K562 (cell line): ENCODE measurements at regions not wholly inside any gene's neighbourhood (a gene's known extent, or its start where the extent isn't known, plus 50 kb on each side); places are given as distances from the start of the nearest gene placed in this dataset.

Experiments used
- ATAC-seq: fragments of 200-7000 bp; cut with Tn5 transposase; 3 replicates; pipeline ENCODE4 v1.9.1; 2020; ENCODE audit warnings: moderate library complexity
- BruUV-seq: library from RNA; stranded (reverse); fragments of 400-500 nt; replicated peaks from 2 replicates; lab custom pipeline; 2021; lab: Mats Ljungman, UMichigan
- CTCF ChIA-PET: fragments of 300-600 bp; formaldehyde crosslinking; extraction: SDS; loops from one replicate; lab custom pipeline; 2021; ENCODE audit warnings: low intra/inter-chr PET ratio; lab: Yijun Ruan, JAX
- POLR2A ChIA-PET: fragments of 300-600, 350-650 bp; sonication (Branson Sonifier 250); formaldehyde crosslinking; extraction: SDS; loops from one replicate; lab custom pipeline; 2021; ENCODE audit warnings: antibody characterized with exemption, inconsistent platforms; lab: Yijun Ruan, JAX
- DNase-seq, 4 experiments: peaks; one replicate each; pipeline versions ENCODE4 v3.0.0 to v3.0.0-alpha.2; 2011 to 2018; ENCODE audit warnings: low spot score in 3 of 4, mixed read lengths in 3 of 4; ENCODE audit errors: extremely low read depth in 1 of 4
- FAIRE-seq: peaks from 2 replicates; lab custom pipeline; 2011; peaks lifted over from hg19 to GRCh38; lab: Jason Lieb, UNC
- H2AFZ ChIP-seq: 2 replicates; pipeline ENCODE4 v1.6.0; 2011; ENCODE audit warnings: low read depth, low read length, control low read depth, inconsistent platforms
- H3K27ac ChIP-seq: fragments of 200-600 bp; 3 replicates; pipeline ENCODE4 v1.8.0; 2011; ENCODE audit warnings: low read depth, mild to moderate bottlenecking, control low read depth, inconsistent platforms, low read length, moderate library complexity, mixed read lengths; ENCODE audit errors: extremely low read depth
- H3K27me3 ChIP-seq, 2 experiments: fragments of 300-600 bp in 1 of 2; 2 replicates in 1 of 2; 3 replicates in 1 of 2; pipeline versions ENCODE4 v1.6.0 to v1.8.0; 2011; ENCODE audit warnings: inconsistent platforms in 2 of 2, low read length in 2 of 2, mild to moderate bottlenecking in 1 of 2, mixed read lengths in 1 of 2, moderate library complexity in 1 of 2; ENCODE audit not compliant: control insufficient read depth in 2 of 2, insufficient read depth in 2 of 2
- H3K36me3 ChIP-seq: fragments of 300-600 bp; 3 replicates; pipeline ENCODE4 v1.8.0; 2011; ENCODE audit warnings: mild to moderate bottlenecking, low read length, inconsistent platforms; ENCODE audit not compliant: control insufficient read depth, insufficient read depth
- H3K4me1 ChIP-seq, 2 experiments: fragments of 200-600 bp in 1 of 2; replicated peaks in 1 of 2; 2 replicates in 1 of 2; 3 replicates in 1 of 2; pipeline versions ENCODE4 v1.5.1 to v1.8.0; 2011; ENCODE audit warnings: inconsistent platforms in 2 of 2, low read length in 2 of 2, mild to moderate bottlenecking in 1 of 2, mixed read lengths in 1 of 2, moderate library complexity in 1 of 2; ENCODE audit not compliant: control insufficient read depth in 2 of 2, insufficient read depth in 2 of 2
- H3K4me2 ChIP-seq: 2 replicates; pipeline ENCODE4 v1.6.1; 2011; ENCODE audit warnings: low read length, control low read depth, inconsistent platforms, mixed read lengths; ENCODE audit not compliant: insufficient read depth
- H3K4me3 ChIP-seq: fragments of 200-600 bp; sonication (generic), shearing (Covaris generic); 2 replicates; pipeline ENCODE4 v1.5.1; 2016; ENCODE audit warnings: control low read depth, inconsistent platforms
- H3K79me2 ChIP-seq: fragments of 200-600 bp; 3 replicates; pipeline ENCODE4 v1.8.0; 2011; ENCODE audit warnings: low read length, inconsistent platforms; ENCODE audit not compliant: control insufficient read depth, insufficient read depth
- H3K9ac ChIP-seq, 2 experiments: 2 replicates each; pipeline versions ENCODE4 v1.6.0 to v1.6.1; 2011; ENCODE audit warnings: low read depth in 2 of 2, low read length in 2 of 2, control low read depth in 1 of 2, inconsistent platforms in 1 of 2, mild to moderate bottlenecking in 1 of 2, mixed read lengths in 1 of 2; ENCODE audit not compliant: insufficient read depth in 1 of 2
- H3K9me1 ChIP-seq: one replicate; pipeline ENCODE4 v1.6.0; 2011; ENCODE audit warnings: inconsistent platforms, mild to moderate bottlenecking, low read length, moderate library complexity; ENCODE audit not compliant: control insufficient read depth, insufficient read depth
- H3K9me3 ChIP-seq: replicated peaks from 2 replicates; pipeline ENCODE4 v1.5.1; 2011; ENCODE audit warnings: low read depth, low read length, inconsistent platforms; ENCODE audit not compliant: control insufficient read depth, insufficient read depth
- H4K20me1 ChIP-seq: replicated peaks from 2 replicates; pipeline ENCODE4 v1.6.1; 2011; ENCODE audit warnings: low read length, inconsistent platforms, mixed read lengths; ENCODE audit not compliant: control insufficient read depth, insufficient read depth
- CCNT2 ChIP-seq: IDR thresholded peaks from 2 replicates; pipeline ENCODE4 v1.6.1; 2011; ENCODE audit warnings: borderline replicate concordance, low read depth, mild to moderate bottlenecking, moderate library complexity, mixed read lengths, low read length; ENCODE audit not compliant: insufficient read length; ENCODE audit errors: extremely low read depth
- HNRNPUL1 ChIP-seq: fragments of 200-400 bp; formaldehyde crosslinking; IDR thresholded peaks from 2 replicates; pipeline ENCODE4 v1.6.1; 2017; ENCODE audit warnings: low read length
- NEUROD1 ChIP-seq: fragments of 150-350 bp; IDR thresholded peaks from 2 replicates; pipeline ENCODE4 v1.6.1; 2014; ENCODE audit warnings: borderline replicate concordance, low read length, low read depth; ENCODE audit not compliant: partially characterized antibody
- POLR2A ChIP-seq: fragments of 450-650 bp; conservative IDR thresholded peaks from 2 replicates; pipeline ENCODE4 v1.6.1; 2016
- TAF9B ChIP-seq: fragments of 450-650 bp; IDR thresholded peaks from 2 replicates; pipeline ENCODE4 v1.6.1; 2018; ENCODE audit warnings: mild to moderate bottlenecking; ENCODE audit not compliant: partially characterized antibody
- TBP ChIP-seq: optimal IDR thresholded peaks from 2 replicates; pipeline ENCODE3; 2011; ENCODE audit warnings: low read depth, low read length, improper control_type of control experiment
- TSC22D4 ChIP-seq: fragments of 450-650 bp; IDR thresholded peaks from 2 replicates; pipeline ENCODE4 v1.6.1; 2016; ENCODE audit warnings: missing genetic modification characterization, missing biosample characterization, control low read depth
- ZNF121 ChIP-seq: sonication (generic); formaldehyde crosslinking; conservative IDR thresholded peaks from 2 replicates; pipeline ENCODE4 v1.8.0; 2022; ENCODE audit warnings: missing genetic modification reagents
- ZNF232 ChIP-seq: sonication (generic); formaldehyde crosslinking; IDR thresholded peaks from 2 replicates; pipeline ENCODE4 v1.8.0; 2022; ENCODE audit warnings: mild to moderate bottlenecking, missing genetic modification reagents
- ZNF253 ChIP-seq: fragments of 250-450 bp; sonication (Bioruptor Pico); conservative IDR thresholded peaks from 2 replicates; pipeline ENCODE4 v1.6.1; 2021; ENCODE audit warnings: mild to moderate bottlenecking
- ZNF263 ChIP-seq: sonication (generic); formaldehyde crosslinking; IDR thresholded peaks from 2 replicates; pipeline ENCODE4 v1.8.0; 2022; ENCODE audit warnings: mild to moderate bottlenecking, missing genetic modification reagents, borderline replicate concordance
- ZSCAN29 ChIP-seq: fragments of 450-650 bp; IDR thresholded peaks from 2 replicates; pipeline ENCODE4 v1.6.1; 2017
- WGBS: fragments of 100-300 bp; shearing (Covaris generic); methylation state at CpG from one replicate; pipeline ENCODE4 v1.1.6; 2016; ENCODE audit warnings: low coverage, mixed read lengths; ENCODE audit not compliant: insufficient coverage; ENCODE audit errors: missing lambda C conversion rate; 5-methylcytosine and 5-hydroxymethylcytosine counted together
- in situ Hi-C: fragments of 300-500 bp; cut with MboI; formaldehyde crosslinking; loops from 4 replicates; pipeline ENCODE4 v1.15.0; 2018; ENCODE audit warnings: inconsistent platforms, mixed read lengths
- intact Hi-C: fragments of 100-400 bp; cut with micrococcal nuclease; formaldehyde crosslinking; loops from 2 replicates; pipeline ENCODE4 v1.14.2; 2022
- TF ChIP-seq, protein P1 (sequence below): sonication (generic); formaldehyde crosslinking; IDR thresholded peaks from 2 replicates; pipeline ENCODE4 v1.8.0; 2022; ENCODE audit warnings: missing genetic modification reagents, mild to moderate bottlenecking, moderate library complexity, borderline replicate concordance
- TF ChIP-seq, protein P2 (sequence below): fragments of 450-650 bp; formaldehyde crosslinking; IDR thresholded peaks from 2 replicates; pipeline ENCODE4 v1.4.0; 2020; ENCODE audit warnings: mild to moderate bottlenecking, moderate library complexity
- TF ChIP-seq, protein P3 (sequence below): sonication (generic); formaldehyde crosslinking; IDR thresholded peaks from 2 replicates; pipeline ENCODE4 v1.8.0; 2022; ENCODE audit warnings: mild to moderate bottlenecking, missing genetic modification reagents

GRCh38 chr10:3475367-3475766, 302.8 kb upstream of the PITRM1 start:
- intact Hi-C loops, result no loop called here
- Histone ChIP-seq H3K4me2 (no peak overlapping the region), H3K36me3 (no peaks in the 10 kb centered on the region), H3K9ac (no peak overlapping the region), H3K79me2 (no peaks in the 10 kb centered on the region), H3K9me1 (no peaks in the 10 kb centered on the region), H2AFZ (no peak overlapping the region), H3K4me3 (no peak overlapping the region), H3K4me1 (no peaks in the 10 kb centered on the region), H3K27me3 (peaks cover 1 to 26% of the 10 kb centered on the region in 2 experiments; a peak in 4 of 5 replicates), H3K27ac (no peak overlapping the region), H4K20me1 (peaks cover 13% of the 10 kb centered on the region), H3K9me3 (no peaks in the 10 kb centered on the region)
- POLR2A ChIA-PET, result no interaction called here
- FAIRE-seq (no peak), DNase-seq (no peak), ATAC-seq (no peak)
- no TSS peak for BruUV-seq
- CTCF ChIA-PET, result no interaction called here
- in situ Hi-C loops, result no loop called here
- TF ChIP-seq ZNF232 (CRISPR knock-in tag), result no peak
- TF ChIP-seq, protein P1, sequence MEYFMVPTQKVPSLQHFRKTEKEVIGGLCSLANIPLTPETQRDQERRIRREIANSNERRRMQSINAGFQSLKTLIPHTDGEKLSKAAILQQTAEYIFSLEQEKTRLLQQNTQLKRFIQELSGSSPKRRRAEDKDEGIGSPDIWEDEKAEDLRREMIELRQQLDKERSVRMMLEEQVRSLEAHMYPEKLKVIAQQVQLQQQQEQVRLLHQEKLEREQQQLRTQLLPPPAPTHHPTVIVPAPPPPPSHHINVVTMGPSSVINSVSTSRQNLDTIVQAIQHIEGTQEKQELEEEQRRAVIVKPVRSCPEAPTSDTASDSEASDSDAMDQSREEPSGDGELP, result no peak
- TF ChIP-seq TSC22D4 (tag), result no peak
- TF ChIP-seq, protein P2, sequence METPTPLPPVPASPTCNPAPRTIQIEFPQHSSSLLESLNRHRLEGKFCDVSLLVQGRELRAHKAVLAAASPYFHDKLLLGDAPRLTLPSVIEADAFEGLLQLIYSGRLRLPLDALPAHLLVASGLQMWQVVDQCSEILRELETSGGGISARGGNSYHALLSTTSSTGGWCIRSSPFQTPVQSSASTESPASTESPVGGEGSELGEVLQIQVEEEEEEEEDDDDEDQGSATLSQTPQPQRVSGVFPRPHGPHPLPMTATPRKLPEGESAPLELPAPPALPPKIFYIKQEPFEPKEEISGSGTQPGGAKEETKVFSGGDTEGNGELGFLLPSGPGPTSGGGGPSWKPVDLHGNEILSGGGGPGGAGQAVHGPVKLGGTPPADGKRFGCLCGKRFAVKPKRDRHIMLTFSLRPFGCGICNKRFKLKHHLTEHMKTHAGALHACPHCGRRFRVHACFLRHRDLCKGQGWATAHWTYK, result no peak
- no peak for TF ChIP-seq TBP
- TF ChIP-seq, protein P3, sequence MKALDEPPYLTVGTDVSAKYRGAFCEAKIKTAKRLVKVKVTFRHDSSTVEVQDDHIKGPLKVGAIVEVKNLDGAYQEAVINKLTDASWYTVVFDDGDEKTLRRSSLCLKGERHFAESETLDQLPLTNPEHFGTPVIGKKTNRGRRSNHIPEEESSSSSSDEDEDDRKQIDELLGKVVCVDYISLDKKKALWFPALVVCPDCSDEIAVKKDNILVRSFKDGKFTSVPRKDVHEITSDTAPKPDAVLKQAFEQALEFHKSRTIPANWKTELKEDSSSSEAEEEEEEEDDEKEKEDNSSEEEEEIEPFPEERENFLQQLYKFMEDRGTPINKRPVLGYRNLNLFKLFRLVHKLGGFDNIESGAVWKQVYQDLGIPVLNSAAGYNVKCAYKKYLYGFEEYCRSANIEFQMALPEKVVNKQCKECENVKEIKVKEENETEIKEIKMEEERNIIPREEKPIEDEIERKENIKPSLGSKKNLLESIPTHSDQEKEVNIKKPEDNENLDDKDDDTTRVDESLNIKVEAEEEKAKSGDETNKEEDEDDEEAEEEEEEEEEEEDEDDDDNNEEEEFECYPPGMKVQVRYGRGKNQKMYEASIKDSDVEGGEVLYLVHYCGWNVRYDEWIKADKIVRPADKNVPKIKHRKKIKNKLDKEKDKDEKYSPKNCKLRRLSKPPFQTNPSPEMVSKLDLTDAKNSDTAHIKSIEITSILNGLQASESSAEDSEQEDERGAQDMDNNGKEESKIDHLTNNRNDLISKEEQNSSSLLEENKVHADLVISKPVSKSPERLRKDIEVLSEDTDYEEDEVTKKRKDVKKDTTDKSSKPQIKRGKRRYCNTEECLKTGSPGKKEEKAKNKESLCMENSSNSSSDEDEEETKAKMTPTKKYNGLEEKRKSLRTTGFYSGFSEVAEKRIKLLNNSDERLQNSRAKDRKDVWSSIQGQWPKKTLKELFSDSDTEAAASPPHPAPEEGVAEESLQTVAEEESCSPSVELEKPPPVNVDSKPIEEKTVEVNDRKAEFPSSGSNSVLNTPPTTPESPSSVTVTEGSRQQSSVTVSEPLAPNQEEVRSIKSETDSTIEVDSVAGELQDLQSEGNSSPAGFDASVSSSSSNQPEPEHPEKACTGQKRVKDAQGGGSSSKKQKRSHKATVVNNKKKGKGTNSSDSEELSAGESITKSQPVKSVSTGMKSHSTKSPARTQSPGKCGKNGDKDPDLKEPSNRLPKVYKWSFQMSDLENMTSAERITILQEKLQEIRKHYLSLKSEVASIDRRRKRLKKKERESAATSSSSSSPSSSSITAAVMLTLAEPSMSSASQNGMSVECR (CRISPR knock-in tag), result no peak
- no peak for TF ChIP-seq POLR2A
- TF ChIP-seq ZNF263, result no peak
- TF ChIP-seq ZNF253 (CRISPR knock-in tag), result no peak
- TF ChIP-seq HNRNPUL1, result no peak
- TF ChIP-seq ZSCAN29, result no peak
- no peak for TF ChIP-seq ZNF121 (CRISPR knock-in tag)
- no peak for TF ChIP-seq TAF9B
- TF ChIP-seq NEUROD1, result no peak
- no peak for TF ChIP-seq CCNT2
- WGBS, result 5% methylated on average over 6 of the region's 6 CpGs
